ENCODE measurements at regions not wholly inside any gene's neighbourhood (a gene's known extent, or its start where the extent isn't known, plus 50 kb on each side); places are given as distances from the start of the nearest gene placed in this dataset.

DNA sequence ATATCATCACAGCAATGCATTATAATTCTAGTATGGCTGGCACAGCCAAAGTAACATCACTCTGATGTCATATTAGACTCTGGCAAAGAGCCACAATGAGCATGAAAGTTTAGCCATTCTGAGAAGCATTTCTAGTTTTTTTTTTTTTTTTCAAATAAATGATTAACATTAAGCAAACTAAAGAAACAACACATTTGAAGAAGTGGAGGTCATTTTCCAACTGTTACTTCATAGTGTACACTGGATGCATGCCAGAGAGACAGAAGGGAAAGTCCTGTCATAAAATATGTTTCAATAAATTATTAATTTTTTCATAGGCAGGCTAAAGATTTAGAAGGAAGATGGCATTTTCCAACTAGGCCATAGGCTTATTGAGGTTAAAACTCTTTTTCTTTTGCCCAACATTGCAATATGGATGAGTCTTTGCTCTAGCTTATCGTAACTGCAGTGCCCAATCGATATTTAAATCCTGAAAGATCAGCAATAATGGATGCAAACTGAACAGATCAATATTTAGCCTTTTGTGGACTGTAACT, 1630.4 kb upstream of the ACVR2A start:
- H3K27ac Mint-ChIP-seq: no peak overlapping the region
- no peaks in the 10 kb centered on the region for H3K36me3 Mint-ChIP-seq
- H3K4me3 Mint-ChIP-seq: no peak overlapping the region
- no peaks in the 10 kb centered on the region for H3K4me1 Mint-ChIP-seq
- ATAC-seq (ENCODE audit: low read depth) (no peak), DNase-seq (ENCODE audit: low spot score in 2 of 2) (no peak)
- no peaks in the 10 kb centered on the region for H3K27me3 Mint-ChIP-seq
- H3K9me3 Mint-ChIP-seq: peaks cover 2% of the 10 kb centered on the region

DNA sequence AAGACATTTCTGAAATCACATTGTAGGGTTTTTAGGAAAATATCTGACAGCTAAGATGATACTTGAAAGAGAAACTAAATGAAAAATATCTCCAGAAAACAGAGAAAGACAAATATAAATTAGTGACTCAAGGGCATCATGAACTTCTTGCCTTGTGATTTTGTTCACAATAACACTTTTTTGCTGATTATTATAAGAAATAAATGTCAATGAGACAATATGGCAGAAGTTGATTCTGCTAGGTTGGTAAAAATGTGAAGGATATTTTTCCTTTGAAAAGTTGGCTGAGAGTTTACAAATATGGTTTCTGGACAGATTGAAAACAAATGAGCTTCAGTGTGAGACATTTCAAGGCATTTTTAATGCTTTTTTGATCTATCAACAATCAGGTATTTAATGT, 1631.2 kb upstream of the ACVR2A start:
- H3K4me3 Mint-ChIP-seq: no peak overlapping the region
- no peaks in the 10 kb centered on the region for H3K4me1 Mint-ChIP-seq
- peaks cover 2% of the 10 kb centered on the region for H3K9me3 Mint-ChIP-seq
- H3K36me3 Mint-ChIP-seq: no peaks in the 10 kb centered on the region
- ATAC-seq (ENCODE audit: low read depth): no peak
- DNase-seq (ENCODE audit: low spot score in 2 of 2): no peak
- H3K27me3 Mint-ChIP-seq: no peaks in the 10 kb centered on the region
- H3K27ac Mint-ChIP-seq: no peak overlapping the region

DNA sequence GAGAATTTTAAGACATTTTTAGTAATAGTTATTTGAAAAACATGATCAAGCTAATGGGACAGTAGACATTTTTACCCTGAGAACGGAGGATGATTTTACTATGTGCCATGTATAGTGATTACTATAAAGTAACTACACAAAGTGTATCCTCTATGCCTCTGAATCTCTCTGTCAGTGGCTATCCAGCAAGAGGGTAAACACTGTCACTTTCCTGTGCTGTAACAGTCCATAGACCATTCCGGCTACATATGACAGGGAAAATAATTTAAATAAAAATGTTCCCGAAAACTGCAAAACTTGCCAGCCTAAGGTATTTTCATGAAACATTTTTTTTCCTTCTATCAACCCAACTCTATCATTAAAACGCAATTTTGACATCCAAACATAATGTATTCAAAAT, 1632.2 kb upstream of the ACVR2A start:
- H3K9me3 Mint-ChIP-seq: peaks cover 2% of the 10 kb centered on the region
- H3K36me3 Mint-ChIP-seq: no peaks in the 10 kb centered on the region
- H3K4me1 Mint-ChIP-seq: no peaks in the 10 kb centered on the region
- no peak overlapping the region for H3K27ac Mint-ChIP-seq
- H3K4me3 Mint-ChIP-seq: no peak overlapping the region
- no peaks in the 10 kb centered on the region for H3K27me3 Mint-ChIP-seq
- ATAC-seq (ENCODE audit: low read depth) (no peak), DNase-seq (ENCODE audit: low spot score in 2 of 2) (no peak)

DNA sequence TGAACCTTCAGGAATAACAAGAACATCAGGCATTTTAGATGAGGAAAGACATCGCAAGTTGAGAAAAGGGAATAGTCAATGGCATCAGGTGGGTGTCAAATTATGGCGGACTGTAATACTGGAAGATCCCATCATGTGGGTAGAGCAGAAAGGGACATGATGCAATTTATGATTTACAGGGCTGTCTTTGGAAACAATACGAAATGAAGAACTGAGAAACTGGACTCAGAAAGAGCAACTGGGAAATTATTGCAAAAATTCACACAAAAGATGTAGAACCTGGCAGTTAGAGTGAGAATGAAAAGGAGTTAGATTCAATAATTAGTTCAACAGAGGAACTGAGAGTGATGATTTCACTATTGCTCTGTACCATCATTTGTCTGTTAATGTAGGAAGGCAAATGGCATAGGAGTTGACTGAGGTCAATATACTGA, 1635.0 kb upstream of the ACVR2A start:
- no peak overlapping the region for H3K4me3 Mint-ChIP-seq
- no peaks in the 10 kb centered on the region for H3K4me1 Mint-ChIP-seq
- DNase-seq (ENCODE audit: low spot score in 2 of 2) (no peak), ATAC-seq (ENCODE audit: low read depth) (no peak)
- H3K27me3 Mint-ChIP-seq: no peaks in the 10 kb centered on the region
- H3K36me3 Mint-ChIP-seq: no peaks in the 10 kb centered on the region
- no peak overlapping the region for H3K27ac Mint-ChIP-seq
- H3K9me3 Mint-ChIP-seq: peaks cover 2% of the 10 kb centered on the region

DNA sequence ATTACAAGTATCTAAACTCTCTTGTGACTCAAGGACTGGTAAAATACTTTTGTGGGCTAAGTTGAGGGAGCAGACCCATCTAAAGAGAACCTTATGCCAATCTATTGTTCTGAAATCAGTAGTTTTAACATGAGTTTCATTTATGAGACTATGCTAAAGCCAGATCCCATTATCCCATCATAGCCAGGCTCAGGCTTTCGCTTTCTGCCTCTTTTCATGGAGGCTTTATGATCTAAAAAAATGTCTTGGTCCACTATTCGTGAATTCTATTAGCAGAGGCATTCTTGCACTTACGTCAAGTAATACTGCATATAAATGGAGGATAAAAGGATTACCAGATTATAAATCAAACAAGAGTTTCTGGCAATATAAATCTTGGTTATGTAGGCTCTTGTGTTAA, 1636.9 kb upstream of the ACVR2A start:
- no peak overlapping the region for H3K4me3 Mint-ChIP-seq
- H3K36me3 Mint-ChIP-seq: no peaks in the 10 kb centered on the region
- ATAC-seq (ENCODE audit: low read depth): no peak
- H3K27me3 Mint-ChIP-seq: no peaks in the 10 kb centered on the region
- H3K9me3 Mint-ChIP-seq: peaks cover 2% of the 10 kb centered on the region
- no peaks in the 10 kb centered on the region for H3K4me1 Mint-ChIP-seq
- DNase-seq (ENCODE audit: low spot score in 2 of 2): no peak
- H3K27ac Mint-ChIP-seq: no peak overlapping the region

DNA sequence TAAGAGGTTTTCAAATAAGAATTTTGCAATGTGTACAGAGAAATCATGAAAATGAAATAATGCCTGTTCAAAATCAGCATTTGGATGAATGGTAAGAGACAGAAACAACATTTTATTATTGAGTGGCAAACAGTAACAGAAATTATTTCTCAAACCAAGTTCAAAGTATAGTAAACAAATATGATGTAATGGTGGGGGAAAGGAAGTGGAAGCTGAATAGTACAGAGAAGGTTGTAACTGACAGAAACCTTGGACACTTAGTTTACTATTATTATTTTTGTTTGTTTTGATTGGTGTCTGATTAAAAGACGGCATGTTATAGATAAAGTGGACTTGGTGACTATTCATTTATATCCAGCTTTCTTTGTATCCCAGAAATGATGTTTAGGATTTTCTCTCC, 1637.4 kb upstream of the ACVR2A start:
- H3K36me3 Mint-ChIP-seq: no peaks in the 10 kb centered on the region
- peaks cover 2% of the 10 kb centered on the region for H3K9me3 Mint-ChIP-seq
- H3K4me3 Mint-ChIP-seq: no peak overlapping the region
- no peak for DNase-seq (ENCODE audit: low spot score in 2 of 2)
- ATAC-seq (ENCODE audit: low read depth): no peak
- H3K27me3 Mint-ChIP-seq: no peaks in the 10 kb centered on the region
- H3K4me1 Mint-ChIP-seq: no peaks in the 10 kb centered on the region
- no peak overlapping the region for H3K27ac Mint-ChIP-seq

DNA sequence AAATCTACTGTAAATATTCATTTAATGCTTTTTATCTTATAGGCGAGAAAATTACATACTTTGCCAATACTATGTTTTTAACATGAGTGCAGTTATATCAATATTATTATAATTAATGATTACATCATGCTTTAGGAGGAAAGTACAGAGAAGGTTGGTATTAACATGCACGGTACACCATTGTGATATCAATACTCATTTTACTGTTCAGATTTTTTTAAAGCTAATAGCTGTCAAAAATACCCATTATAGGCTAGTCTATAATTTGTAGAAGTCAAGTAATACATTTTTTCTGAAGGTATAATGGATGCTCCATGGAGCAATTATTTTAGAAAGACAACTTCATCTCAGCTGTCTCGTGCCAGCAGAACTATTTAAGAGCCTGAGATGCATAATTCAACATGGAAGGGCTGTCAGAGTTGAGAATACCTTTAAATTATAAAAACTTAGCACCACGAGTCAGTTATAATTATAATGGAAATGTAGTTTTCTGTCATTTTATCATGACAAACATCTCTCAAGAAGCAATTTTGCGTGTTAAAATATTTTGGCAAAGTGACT, 1641.7 kb upstream of the ACVR2A start:
- peaks cover 1% of the 10 kb centered on the region for H3K27me3 Mint-ChIP-seq

DNA sequence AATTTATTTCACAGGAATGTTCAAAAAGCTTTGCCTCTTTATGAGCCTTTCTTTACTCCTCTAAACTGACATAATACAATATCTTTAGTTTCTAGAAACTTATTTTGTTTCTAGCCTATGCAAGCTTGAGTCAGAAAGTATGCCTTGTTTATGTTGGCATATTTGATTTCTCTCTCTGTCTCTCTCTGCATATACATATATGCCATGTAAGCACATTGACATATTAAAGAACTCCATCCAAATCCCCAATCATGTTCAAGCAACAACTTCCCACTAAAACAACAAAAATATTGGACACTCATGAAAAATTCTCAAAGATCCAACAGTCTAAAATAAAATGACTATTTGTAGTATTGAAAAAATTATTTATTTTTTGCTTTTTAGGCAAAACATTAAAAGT, 1651.2 kb upstream of the ACVR2A start:
- Mint-ChIP-seq H3K36me3 (no peaks in the 10 kb centered on the region), H3K27me3 (no peaks in the 10 kb centered on the region), H3K9me3 (peaks cover 2% of the 10 kb centered on the region), H3K27ac (no peak overlapping the region), H3K4me1 (peaks cover 2% of the 10 kb centered on the region), H3K4me3 (no peak overlapping the region)
- no peak for ATAC-seq (ENCODE audit: low read depth)
- no peak for DNase-seq (ENCODE audit: low spot score in 2 of 2)

More for the DNA sequence above, 1641.7 kb upstream of the ACVR2A start:
- Mint-ChIP-seq H3K4me3 (no peak overlapping the region), H3K36me3 (no peaks in the 10 kb centered on the region), H3K4me1 (no peaks in the 10 kb centered on the region), H3K27ac (no peak overlapping the region), H3K9me3 (no peaks in the 10 kb centered on the region)
- ATAC-seq (ENCODE audit: low read depth) (no peak), DNase-seq (ENCODE audit: low spot score in 2 of 2) (no peak)

DNA sequence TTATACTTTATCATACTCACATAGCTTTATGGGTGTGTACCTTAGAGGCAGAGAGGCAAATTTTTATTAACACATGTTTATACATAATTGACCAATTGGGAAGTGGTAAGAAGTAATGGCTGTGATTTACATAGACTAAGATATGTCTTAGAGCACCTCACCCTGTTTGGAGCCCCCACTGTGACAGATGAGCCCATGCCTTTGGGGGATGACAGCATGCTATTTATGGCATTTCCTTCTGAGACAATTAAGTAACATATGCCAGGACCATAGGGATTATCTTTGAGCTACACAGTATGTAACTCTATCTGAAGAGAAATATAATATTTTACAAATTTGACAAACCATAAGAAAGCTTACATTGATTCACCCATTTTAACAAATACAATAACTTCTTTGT, 1655.3 kb upstream of the ACVR2A start:
- ATAC-seq (ENCODE audit: low read depth) (no peak), DNase-seq (ENCODE audit: low spot score in 2 of 2) (no peak)
- Mint-ChIP-seq H3K4me3 (no peak overlapping the region), H3K27ac (no peak overlapping the region), H3K27me3 (no peaks in the 10 kb centered on the region), H3K4me1 (peaks cover 2% of the 10 kb centered on the region), H3K9me3 (peaks cover 2% of the 10 kb centered on the region), H3K36me3 (no peaks in the 10 kb centered on the region)

DNA sequence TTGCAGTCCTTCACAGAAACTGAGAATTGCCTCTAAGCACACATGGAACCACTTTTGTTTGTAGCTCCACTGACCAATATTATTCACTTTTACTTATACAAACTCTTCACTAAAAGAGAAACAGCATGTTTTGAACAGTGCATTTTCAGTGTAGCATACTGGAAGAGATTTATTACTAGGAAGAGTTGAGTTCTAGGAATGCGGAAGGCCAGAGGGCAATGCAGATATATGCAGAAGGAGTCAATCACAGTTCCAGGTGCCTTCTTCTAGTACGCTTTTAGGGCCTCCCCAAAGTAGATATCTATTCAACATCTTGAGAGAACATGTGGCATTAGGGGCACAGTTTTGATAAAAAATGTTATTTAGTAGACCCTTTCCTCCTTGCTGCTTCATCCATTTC, 1654.0 kb upstream of the ZEB2 start:
- Mint-ChIP-seq H3K36me3 (no peaks in the 10 kb centered on the region), H3K27me3 (no peaks in the 10 kb centered on the region), H3K4me1 (no peaks in the 10 kb centered on the region), H3K9me3 (peaks cover 4% of the 10 kb centered on the region), H3K4me3 (no peak overlapping the region), H3K27ac (no peak overlapping the region)
- ATAC-seq (ENCODE audit: low read depth) (no peak), DNase-seq (ENCODE audit: low spot score in 2 of 2) (no peak)

DNA sequence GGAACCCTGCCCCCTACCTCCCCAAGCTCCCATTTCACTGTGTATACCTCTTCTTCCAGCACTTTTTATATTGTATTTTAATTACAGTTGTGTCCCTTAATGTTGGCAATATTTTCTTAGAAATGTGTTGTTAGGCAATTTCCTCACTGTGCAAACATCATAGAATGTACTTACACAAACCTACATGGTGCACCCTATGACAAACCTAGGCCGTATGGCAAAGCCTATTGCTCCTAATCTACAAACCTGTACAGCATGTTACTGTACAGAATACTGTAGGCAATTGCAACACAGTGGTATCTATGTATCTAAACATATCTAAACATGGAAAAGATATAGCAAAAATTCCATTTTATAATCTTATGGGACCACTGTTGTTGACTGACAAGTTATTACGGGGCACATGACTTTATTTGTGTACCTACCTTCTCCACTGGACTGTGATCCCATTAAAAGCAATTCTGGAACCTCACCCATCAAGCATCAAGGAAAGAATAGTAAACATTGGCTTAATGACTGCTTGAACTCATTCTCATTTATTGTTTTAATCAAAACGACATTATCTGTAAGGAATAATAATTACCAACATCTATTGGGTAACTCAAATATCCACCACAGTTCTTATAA, 1641.5 kb upstream of the ZEB2 start:
- no peaks in the 10 kb centered on the region for H3K27me3 Mint-ChIP-seq
- no peaks in the 10 kb centered on the region for H3K36me3 Mint-ChIP-seq
- no peak overlapping the region for H3K4me3 Mint-ChIP-seq
- no peaks in the 10 kb centered on the region for H3K4me1 Mint-ChIP-seq
- H3K27ac Mint-ChIP-seq: no peak overlapping the region
- DNase-seq (ENCODE audit: low spot score in 2 of 2): no peak
- no peak for ATAC-seq (ENCODE audit: low read depth)
- H3K9me3 Mint-ChIP-seq: no peaks in the 10 kb centered on the region

DNA sequence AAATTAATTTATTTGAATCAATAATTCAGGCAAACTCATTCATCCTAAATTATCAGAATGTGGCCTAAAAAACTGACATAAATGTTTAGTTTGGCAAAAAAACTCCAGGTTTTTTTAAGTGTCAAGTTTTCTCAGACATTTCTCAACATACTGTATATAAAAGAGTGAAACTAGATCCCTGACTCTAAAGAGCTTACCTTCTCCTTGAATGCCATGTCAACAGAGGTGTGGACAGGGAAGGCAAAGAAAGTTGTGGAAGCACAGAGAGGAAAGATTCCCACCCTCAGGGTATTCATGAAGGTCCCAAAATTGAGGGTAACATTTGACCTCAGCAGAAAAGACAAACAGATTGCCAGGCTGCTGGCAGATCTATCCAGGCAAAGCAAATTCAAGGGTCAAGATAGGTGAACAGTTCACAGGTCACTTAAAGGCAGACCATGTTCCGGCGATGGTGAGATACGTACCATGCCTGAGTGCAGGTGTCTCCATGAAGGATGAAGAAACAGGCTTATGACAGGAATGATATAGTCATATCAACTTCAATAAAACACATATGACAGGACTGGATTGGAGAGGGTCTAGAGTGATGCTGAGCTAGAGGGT, 1638.3 kb upstream of the ZEB2 start:
- DNase-seq (ENCODE audit: low spot score in 2 of 2) (no peak), ATAC-seq (ENCODE audit: low read depth) (no peak)
- no peaks in the 10 kb centered on the region for H3K27me3 Mint-ChIP-seq
- H3K4me3 Mint-ChIP-seq: no peak overlapping the region
- H3K36me3 Mint-ChIP-seq: no peaks in the 10 kb centered on the region
- no peak overlapping the region for H3K27ac Mint-ChIP-seq
- no peaks in the 10 kb centered on the region for H3K4me1 Mint-ChIP-seq
- no peaks in the 10 kb centered on the region for H3K9me3 Mint-ChIP-seq

DNA sequence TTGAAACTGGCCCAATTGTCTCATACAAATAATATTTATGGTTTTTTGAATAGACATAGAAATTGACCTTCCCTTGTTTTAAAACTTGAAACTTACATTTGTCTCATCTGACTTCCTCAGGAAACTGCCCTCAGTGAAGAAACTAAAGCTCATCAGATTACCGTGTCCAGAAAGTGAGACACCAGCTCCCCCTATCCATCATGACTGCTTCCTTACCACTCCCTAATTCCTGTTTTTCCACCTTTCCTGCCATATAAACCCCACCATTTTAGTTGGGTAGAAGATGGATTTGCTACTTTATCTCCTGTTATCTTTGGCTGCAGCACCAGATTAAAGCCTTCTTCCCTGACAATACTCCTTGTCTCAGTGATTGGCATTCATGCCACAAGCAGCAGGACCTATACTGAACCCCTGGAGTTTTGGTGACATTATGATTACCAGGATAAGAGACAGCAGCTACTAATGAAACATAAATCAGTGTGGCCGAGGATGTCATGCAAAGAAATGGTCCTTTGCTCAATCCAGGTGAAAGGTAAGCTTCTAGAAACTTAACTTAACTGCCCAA, 1627.6 kb upstream of the ZEB2 start:
- no peaks in the 10 kb centered on the region for H3K27me3 Mint-ChIP-seq
- ATAC-seq (ENCODE audit: low read depth): no peak
- DNase-seq (ENCODE audit: low spot score in 2 of 2): no peak
- H3K4me3 Mint-ChIP-seq: no peak overlapping the region
- no peaks in the 10 kb centered on the region for H3K4me1 Mint-ChIP-seq
- H3K36me3 Mint-ChIP-seq: no peaks in the 10 kb centered on the region
- no peaks in the 10 kb centered on the region for H3K9me3 Mint-ChIP-seq
- H3K27ac Mint-ChIP-seq: no peak overlapping the region

DNA sequence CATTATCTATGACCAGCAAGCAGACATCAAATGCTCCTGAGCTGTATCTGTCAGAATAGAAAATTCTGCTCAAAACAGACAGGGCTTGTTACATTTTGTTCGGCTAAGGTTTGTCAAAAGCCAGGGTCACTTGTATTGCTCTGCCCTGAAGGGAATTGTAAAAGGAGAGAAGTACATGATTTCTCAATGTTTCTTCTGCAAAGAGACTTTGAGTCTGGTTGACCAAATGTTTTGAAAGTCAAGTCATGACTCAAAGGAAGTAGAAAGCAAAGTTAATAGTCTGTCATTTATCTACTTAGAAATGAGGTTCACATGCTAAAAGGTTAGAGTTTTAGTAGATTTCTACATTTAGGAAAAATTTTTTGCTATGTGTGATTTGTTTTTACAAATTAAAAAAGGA, 1624.1 kb upstream of the ZEB2 start:
- ATAC-seq (ENCODE audit: low read depth) (no peak), DNase-seq (ENCODE audit: low spot score in 2 of 2) (no peak)
- Mint-ChIP-seq H3K27ac (no peak overlapping the region), H3K4me1 (no peaks in the 10 kb centered on the region), H3K27me3 (no peaks in the 10 kb centered on the region), H3K9me3 (no peaks in the 10 kb centered on the region), H3K36me3 (no peaks in the 10 kb centered on the region), H3K4me3 (no peak overlapping the region)

Data from memory B cell (primary cell).